Neural cell (in vitro differentiated cells): ENCODE measurements at regions not wholly inside any gene's neighbourhood (a gene's known extent, or its start where the extent isn't known, plus 50 kb on each side); places are given as distances from the start of the nearest gene placed in this dataset.

Experiments used
- H2AFZ ChIP-seq: fragments of 200-600, 300-800 bp; sonication (generic), shearing (Covaris generic); 2 replicates; pipeline ENCODE4 v1.6.0; 2014; ENCODE audit warnings: low read depth, mild to moderate bottlenecking, antibody characterized with exemption, low read length, moderate library complexity
- H3F3A ChIP-seq: fragments of 200-600 bp; shearing (Covaris generic); 2 replicates; pipeline ENCODE4 v1.6.1; 2016; ENCODE audit warnings: mild to moderate bottlenecking, moderate library complexity, mixed read lengths, antibody characterized with exemption, low read length; ENCODE audit not compliant: insufficient read depth, poor library complexity, severe bottlenecking
- H3K27ac ChIP-seq: fragments of 200-600, 300-800 bp; sonication (generic), shearing (Covaris generic); 2 replicates; pipeline ENCODE4 v1.5.1; 2014; ENCODE audit warnings: mild to moderate bottlenecking, low read length, moderate library complexity
- H3K27me3 ChIP-seq: fragments of 300-800, 200-600 bp; sonication (generic), shearing (Covaris generic); 2 replicates; pipeline ENCODE4 v1.6.0; 2014; ENCODE audit warnings: mild to moderate bottlenecking, low read depth, low read length, moderate library complexity; ENCODE audit not compliant: insufficient read depth
- H3K36me3 ChIP-seq: fragments of 300-800, 200-600 bp; sonication (generic), shearing (Covaris generic); 2 replicates; pipeline ENCODE4 v1.5.1; 2014; ENCODE audit warnings: mild to moderate bottlenecking, antibody characterized with exemption, low read length, moderate library complexity; ENCODE audit not compliant: insufficient read depth
- H3K4me2 ChIP-seq: fragments of 300-800, 200-600 bp; sonication (generic), shearing (Covaris generic); 2 replicates; pipeline ENCODE4 v1.6.0; 2014; ENCODE audit warnings: mild to moderate bottlenecking, low read length
- H3K4me3 ChIP-seq: fragments of 300-800, 200-600 bp; sonication (generic), shearing (Covaris generic); 2 replicates; pipeline ENCODE4 v1.5.1; 2014; ENCODE audit warnings: mild to moderate bottlenecking, low read length, moderate library complexity
- H3K79me2 ChIP-seq: fragments of 200-600 bp; shearing (Covaris generic); replicated peaks from 2 replicates; pipeline ENCODE4 v1.6.0; 2014; ENCODE audit warnings: mild to moderate bottlenecking, low read length, moderate library complexity; ENCODE audit not compliant: insufficient read depth
- H3K9ac ChIP-seq: fragments of 300-800, 200-600 bp; sonication (generic), shearing (Covaris generic); 2 replicates; pipeline ENCODE4 v1.6.1; 2016; ENCODE audit warnings: mild to moderate bottlenecking, low read length, mixed read lengths
- H3K9me2 ChIP-seq: fragments of 200-600 bp; shearing (Covaris generic); 2 replicates; pipeline ENCODE4 v1.6.1; 2016; ENCODE audit warnings: mild to moderate bottlenecking, low read length, mixed read lengths; ENCODE audit not compliant: insufficient read depth
- H3K9me3 ChIP-seq: fragments of 200-600, 300-800 bp; sonication (generic), shearing (Covaris generic); 2 replicates; pipeline ENCODE4 v1.6.1; 2016; ENCODE audit warnings: mild to moderate bottlenecking, mixed run types, low read length, moderate library complexity, mixed read lengths
- H4K20me1 ChIP-seq: fragments of 200-600 bp; shearing (Covaris generic); 2 replicates; pipeline ENCODE4 v1.6.1; 2016; ENCODE audit warnings: mild to moderate bottlenecking, mixed run types; ENCODE audit not compliant: insufficient read depth
- EP300 ChIP-seq: fragments of 450-650 bp; conservative IDR thresholded peaks from 2 replicates; pipeline ENCODE4 v1.6.1; 2014; ENCODE audit warnings: antibody characterized with exemption, mild to moderate bottlenecking, moderate library complexity; ENCODE audit not compliant: poor library complexity, severe bottlenecking
- MXI1 ChIP-seq: fragments of 450-650 bp; conservative IDR thresholded peaks from 2 replicates; pipeline ENCODE4 v1.6.1; 2014; ENCODE audit warnings: antibody characterized with exemption, mild to moderate bottlenecking; ENCODE audit not compliant: poor library complexity, severe bottlenecking
- POLR2AphosphoS5 ChIP-seq: IDR thresholded peaks from 2 replicates; pipeline ENCODE4 v1.6.1; 2012
- RAD21 ChIP-seq: fragments of 450-650 bp; conservative IDR thresholded peaks from 2 replicates; pipeline ENCODE4 v1.6.1; 2014; ENCODE audit warnings: antibody characterized with exemption, mild to moderate bottlenecking, moderate library complexity
- SMC3 ChIP-seq: fragments of 450-650 bp; conservative IDR thresholded peaks from 2 replicates; pipeline ENCODE4 v1.6.1; 2014; ENCODE audit warnings: antibody characterized with exemption, mild to moderate bottlenecking, moderate library complexity; ENCODE audit not compliant: poor library complexity
- TAF1 ChIP-seq: IDR thresholded peaks from 2 replicates; pipeline ENCODE4 v1.6.1; 2012; ENCODE audit warnings: low read depth
- TF ChIP-seq, protein P1 (sequence below): fragments of 450-650 bp; IDR thresholded peaks from 2 replicates; pipeline ENCODE4 v1.5.1; 2014; ENCODE audit warnings: antibody characterized with exemption, mild to moderate bottlenecking, moderate library complexity; ENCODE audit not compliant: poor library complexity, severe bottlenecking
- TF ChIP-seq, protein P2 (sequence below): IDR thresholded peaks from 2 replicates; pipeline ENCODE4 v1.6.1; 2012; ENCODE audit warnings: borderline replicate concordance

DNA sequence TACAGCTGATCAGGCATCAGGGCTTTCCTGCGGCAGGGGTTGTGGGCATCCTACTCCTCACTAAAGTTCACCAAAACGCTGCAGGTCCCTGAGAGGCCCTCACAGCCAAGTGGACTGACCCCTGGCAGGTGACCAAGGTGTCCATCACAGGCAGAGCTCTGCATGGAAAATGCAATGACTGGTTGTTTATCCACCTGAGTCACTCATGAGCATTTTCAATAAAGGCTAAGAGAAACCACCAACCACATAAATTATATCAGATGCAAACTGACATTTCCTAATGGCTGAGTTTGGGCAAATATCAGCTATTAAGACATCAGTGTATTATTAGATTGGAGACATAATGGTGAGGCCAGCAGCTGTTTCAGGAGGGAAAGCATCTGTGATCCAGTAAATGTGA, 152.7 kb upstream of the SYNDIG1 start:
- H3K9ac ChIP-seq = no peak overlapping the region
- no peak overlapping the region for H2AFZ ChIP-seq
- no peaks in the 10 kb centered on the region for H3F3A ChIP-seq
- H4K20me1 ChIP-seq = no peaks in the 10 kb centered on the region
- H3K4me2 ChIP-seq = no peak overlapping the region
- H3K4me3 ChIP-seq = no peak overlapping the region
- no peaks in the 10 kb centered on the region for H3K9me3 ChIP-seq
- no peaks in the 10 kb centered on the region for H3K9me2 ChIP-seq
- H3K27me3 ChIP-seq = no peaks in the 10 kb centered on the region
- no peaks in the 10 kb centered on the region for H3K36me3 ChIP-seq
- H3K79me2 ChIP-seq = no peaks in the 10 kb centered on the region
- TF ChIP-seq TAF1 = no peak
- H3K27ac ChIP-seq = no peak overlapping the region

DNA sequence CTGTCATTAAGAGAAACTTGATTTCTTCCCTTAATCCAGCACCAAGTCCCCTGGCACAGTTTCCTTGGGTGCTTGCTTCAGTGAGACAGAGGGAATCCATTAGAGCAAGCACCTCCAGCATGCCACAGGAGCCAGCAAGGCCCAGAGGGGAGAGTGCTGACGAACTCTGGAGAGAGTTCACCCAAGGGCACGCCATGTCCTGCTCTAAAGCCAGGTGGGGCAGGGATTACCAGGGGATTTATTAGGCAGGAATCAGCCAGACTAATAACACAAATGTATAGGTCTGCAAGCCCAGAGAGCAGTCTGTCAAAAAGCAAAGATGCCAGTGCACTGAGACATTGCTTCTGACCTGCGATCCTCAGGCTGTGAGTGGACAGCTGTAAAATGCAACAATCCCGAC, 155.4 kb upstream of the SYNDIG1 start:
- H4K20me1 ChIP-seq = no peaks in the 10 kb centered on the region
- no peak overlapping the region for H3K9ac ChIP-seq
- no peaks in the 10 kb centered on the region for H3K9me3 ChIP-seq
- H3K79me2 ChIP-seq = no peaks in the 10 kb centered on the region
- TF ChIP-seq SMC3 = no peak
- no peak for TF ChIP-seq EP300
- TF ChIP-seq, protein P1, sequence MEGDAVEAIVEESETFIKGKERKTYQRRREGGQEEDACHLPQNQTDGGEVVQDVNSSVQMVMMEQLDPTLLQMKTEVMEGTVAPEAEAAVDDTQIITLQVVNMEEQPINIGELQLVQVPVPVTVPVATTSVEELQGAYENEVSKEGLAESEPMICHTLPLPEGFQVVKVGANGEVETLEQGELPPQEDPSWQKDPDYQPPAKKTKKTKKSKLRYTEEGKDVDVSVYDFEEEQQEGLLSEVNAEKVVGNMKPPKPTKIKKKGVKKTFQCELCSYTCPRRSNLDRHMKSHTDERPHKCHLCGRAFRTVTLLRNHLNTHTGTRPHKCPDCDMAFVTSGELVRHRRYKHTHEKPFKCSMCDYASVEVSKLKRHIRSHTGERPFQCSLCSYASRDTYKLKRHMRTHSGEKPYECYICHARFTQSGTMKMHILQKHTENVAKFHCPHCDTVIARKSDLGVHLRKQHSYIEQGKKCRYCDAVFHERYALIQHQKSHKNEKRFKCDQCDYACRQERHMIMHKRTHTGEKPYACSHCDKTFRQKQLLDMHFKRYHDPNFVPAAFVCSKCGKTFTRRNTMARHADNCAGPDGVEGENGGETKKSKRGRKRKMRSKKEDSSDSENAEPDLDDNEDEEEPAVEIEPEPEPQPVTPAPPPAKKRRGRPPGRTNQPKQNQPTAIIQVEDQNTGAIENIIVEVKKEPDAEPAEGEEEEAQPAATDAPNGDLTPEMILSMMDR = no peak
- TF ChIP-seq, protein P2, sequence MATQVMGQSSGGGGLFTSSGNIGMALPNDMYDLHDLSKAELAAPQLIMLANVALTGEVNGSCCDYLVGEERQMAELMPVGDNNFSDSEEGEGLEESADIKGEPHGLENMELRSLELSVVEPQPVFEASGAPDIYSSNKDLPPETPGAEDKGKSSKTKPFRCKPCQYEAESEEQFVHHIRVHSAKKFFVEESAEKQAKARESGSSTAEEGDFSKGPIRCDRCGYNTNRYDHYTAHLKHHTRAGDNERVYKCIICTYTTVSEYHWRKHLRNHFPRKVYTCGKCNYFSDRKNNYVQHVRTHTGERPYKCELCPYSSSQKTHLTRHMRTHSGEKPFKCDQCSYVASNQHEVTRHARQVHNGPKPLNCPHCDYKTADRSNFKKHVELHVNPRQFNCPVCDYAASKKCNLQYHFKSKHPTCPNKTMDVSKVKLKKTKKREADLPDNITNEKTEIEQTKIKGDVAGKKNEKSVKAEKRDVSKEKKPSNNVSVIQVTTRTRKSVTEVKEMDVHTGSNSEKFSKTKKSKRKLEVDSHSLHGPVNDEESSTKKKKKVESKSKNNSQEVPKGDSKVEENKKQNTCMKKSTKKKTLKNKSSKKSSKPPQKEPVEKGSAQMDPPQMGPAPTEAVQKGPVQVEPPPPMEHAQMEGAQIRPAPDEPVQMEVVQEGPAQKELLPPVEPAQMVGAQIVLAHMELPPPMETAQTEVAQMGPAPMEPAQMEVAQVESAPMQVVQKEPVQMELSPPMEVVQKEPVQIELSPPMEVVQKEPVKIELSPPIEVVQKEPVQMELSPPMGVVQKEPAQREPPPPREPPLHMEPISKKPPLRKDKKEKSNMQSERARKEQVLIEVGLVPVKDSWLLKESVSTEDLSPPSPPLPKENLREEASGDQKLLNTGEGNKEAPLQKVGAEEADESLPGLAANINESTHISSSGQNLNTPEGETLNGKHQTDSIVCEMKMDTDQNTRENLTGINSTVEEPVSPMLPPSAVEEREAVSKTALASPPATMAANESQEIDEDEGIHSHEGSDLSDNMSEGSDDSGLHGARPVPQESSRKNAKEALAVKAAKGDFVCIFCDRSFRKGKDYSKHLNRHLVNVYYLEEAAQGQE = no peak
- TF ChIP-seq RAD21 = no peak
- H3K27me3 ChIP-seq = no peaks in the 10 kb centered on the region
- H3K36me3 ChIP-seq = no peaks in the 10 kb centered on the region
- no peak overlapping the region for H2AFZ ChIP-seq
- no peaks in the 10 kb centered on the region for H3F3A ChIP-seq
- H3K4me3 ChIP-seq = no peak overlapping the region
- no peak overlapping the region for H3K27ac ChIP-seq
- no peak overlapping the region for H3K4me2 ChIP-seq
- H3K9me2 ChIP-seq = no peaks in the 10 kb centered on the region

GRCh38 chr20:24309596-24309995, 159.8 kb upstream of the SYNDIG1 start:
- H3K9me3 ChIP-seq = no peaks in the 10 kb centered on the region
- H3K4me3 ChIP-seq = no peak overlapping the region
- H3F3A ChIP-seq = no peaks in the 10 kb centered on the region
- H2AFZ ChIP-seq = no peak overlapping the region
- H4K20me1 ChIP-seq = no peaks in the 10 kb centered on the region
- no peaks in the 10 kb centered on the region for H3K27me3 ChIP-seq
- H3K36me3 ChIP-seq = no peaks in the 10 kb centered on the region
- H3K9ac ChIP-seq = no peak overlapping the region
- H3K4me2 ChIP-seq = no peak overlapping the region
- no peaks in the 10 kb centered on the region for H3K79me2 ChIP-seq
- H3K9me2 ChIP-seq = no peaks in the 10 kb centered on the region
- H3K27ac ChIP-seq = no peak overlapping the region
- TF ChIP-seq POLR2AphosphoS5 (no peak), RAD21 (no peak), SMC3 (no peak), TAF1 (no peak), MXI1 (no peak)
- TF ChIP-seq, protein P2 = no peak
